NCI-H526 treated with DMSO at 0.1 percent for 48 hours (cell line): ENCODE measurements at regions not wholly inside any gene's neighbourhood (a gene's known extent, or its start where the extent isn't known, plus 50 kb on each side); places are given as distances from the start of the nearest gene placed in this dataset.
"Not testable (repeated sequence)": the region's sequence is repeated elsewhere in the genome, so short reads cannot be mapped to it uniquely, and the experiment has no call there.

ENCODE experiments used
- DNase-seq: peaks from one replicate; lab custom pipeline; 2025; lab: John Stamatoyannopoulos, UW

- no peak for DNase-seq
These were observed 325.6 kb upstream of the SOX14 start for GRCh38 chr3:137438561-137438960.

- DNase-seq = peak; percentile 50
These were observed 303.2 kb upstream of the SOX14 start for GRCh38 chr3:137460944-137461343.

GRCh38 chr3:137463131-137463530, 301.0 kb upstream of the SOX14 start:
- DNase-seq = no peak

GRCh38 chr3:137464341-137464740, 299.8 kb upstream of the SOX14 start:
- no peak for DNase-seq

- no peak for DNase-seq
These were observed 295.7 kb upstream of the SOX14 start for GRCh38 chr3:137468446-137468845.

GRCh38 chr3:137469263-137469662, 294.9 kb upstream of the SOX14 start:
- DNase-seq = no peak

GRCh38 chr3:137471130-137471529, 293.0 kb upstream of the SOX14 start:
- DNase-seq = no peak

GRCh38 chr3:137471558-137472204, 292.4 kb upstream of the SOX14 start:
- no peak for DNase-seq

GRCh38 chr3:137477614-137478013, 286.5 kb upstream of the SOX14 start:
- no peak for DNase-seq

- peak; percentile 5 for DNase-seq
These were observed 254.6 kb upstream of the SOX14 start for GRCh38 chr3:137509354-137510045.

GRCh38 chr3:137511655-137512054, 252.5 kb upstream of the SOX14 start:
- DNase-seq = no peak

- no peak for DNase-seq
These were observed 249.3 kb upstream of the SOX14 start for GRCh38 chr3:137514853-137515252.

GRCh38 chr3:137519602-137520001, 244.5 kb upstream of the SOX14 start:
- no peak for DNase-seq

GRCh38 chr3:137524751-137525150, 239.4 kb upstream of the SOX14 start:
- no peak for DNase-seq

GRCh38 chr3:137525471-137525870, 238.6 kb upstream of the SOX14 start:
- DNase-seq = no peak

- DNase-seq = no peak
These were observed 222.1 kb upstream of the SOX14 start for GRCh38 chr3:137542049-137542448.

GRCh38 chr3:137554242-137554641, 209.9 kb upstream of the SOX14 start:
- DNase-seq = no peak

GRCh38 chr3:137568880-137569279, 195.2 kb upstream of the SOX14 start:
- DNase-seq = no peak

GRCh38 chr3:137572931-137573330, 191.2 kb upstream of the SOX14 start:
- no peak for DNase-seq

- DNase-seq = no peak
These were observed 181.6 kb upstream of the SOX14 start for GRCh38 chr3:137582484-137582883.

- DNase-seq = no peak
These were observed 180.9 kb upstream of the SOX14 start for GRCh38 chr3:137583256-137583655.

- no peak for DNase-seq
These were observed 175.2 kb upstream of the SOX14 start for GRCh38 chr3:137588871-137589270.

GRCh38 chr3:137595415-137595814, 168.7 kb upstream of the SOX14 start:
- not testable (repeated sequence) for DNase-seq

- no peak for DNase-seq
These were observed 153.4 kb upstream of the SOX14 start for GRCh38 chr3:137610723-137611122.
